ENCODE measurements at regions not wholly inside any gene's neighbourhood (a gene's known extent, or its start where the extent isn't known, plus 50 kb on each side); places are given as distances from the start of the nearest gene placed in this dataset.

DNA sequence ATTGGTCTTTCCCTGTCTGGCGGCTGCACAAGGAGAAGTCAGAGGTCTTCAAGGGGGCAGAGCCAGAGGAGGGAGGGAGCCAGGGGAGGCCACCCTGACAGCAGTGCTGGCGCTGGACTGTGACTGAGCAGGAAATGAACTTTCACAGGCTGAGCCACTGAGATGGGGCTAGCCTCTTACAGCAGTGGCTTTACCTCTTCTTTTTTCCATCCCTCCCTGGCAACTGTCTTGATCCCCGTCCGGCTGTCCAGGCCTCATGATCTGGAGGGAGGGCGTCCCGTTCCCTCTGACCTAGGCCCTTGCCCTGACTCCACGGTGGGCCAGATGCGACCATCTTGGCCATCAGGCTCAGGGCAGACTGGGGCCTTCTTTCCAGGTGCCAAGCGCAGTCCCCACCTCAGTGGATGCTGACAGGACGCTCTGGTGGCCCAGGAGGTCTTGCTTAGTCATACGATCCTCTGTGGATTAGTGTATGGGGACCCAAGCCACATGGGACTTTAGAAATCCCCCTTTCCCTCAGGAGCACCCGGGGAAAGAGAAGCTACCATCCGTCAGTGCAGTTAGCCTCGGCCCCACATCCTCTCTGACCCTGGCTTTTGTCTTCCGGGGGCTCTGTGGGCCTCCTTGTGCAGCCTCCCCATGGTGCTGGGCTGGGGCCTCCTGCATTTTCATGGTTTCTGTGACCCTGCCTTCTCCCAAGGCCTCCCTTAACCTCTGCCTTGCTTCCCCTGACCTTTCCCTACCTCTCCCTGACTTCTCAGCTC is 57.4 kb upstream of the CCDC167 start:
- no peak for DNase-seq (ENCODE audit: low read depth)
- H3K4me3 ChIP-seq (ENCODE audit: low read depth, low read length): no peak overlapping the region
- TF ChIP-seq, protein P1, sequence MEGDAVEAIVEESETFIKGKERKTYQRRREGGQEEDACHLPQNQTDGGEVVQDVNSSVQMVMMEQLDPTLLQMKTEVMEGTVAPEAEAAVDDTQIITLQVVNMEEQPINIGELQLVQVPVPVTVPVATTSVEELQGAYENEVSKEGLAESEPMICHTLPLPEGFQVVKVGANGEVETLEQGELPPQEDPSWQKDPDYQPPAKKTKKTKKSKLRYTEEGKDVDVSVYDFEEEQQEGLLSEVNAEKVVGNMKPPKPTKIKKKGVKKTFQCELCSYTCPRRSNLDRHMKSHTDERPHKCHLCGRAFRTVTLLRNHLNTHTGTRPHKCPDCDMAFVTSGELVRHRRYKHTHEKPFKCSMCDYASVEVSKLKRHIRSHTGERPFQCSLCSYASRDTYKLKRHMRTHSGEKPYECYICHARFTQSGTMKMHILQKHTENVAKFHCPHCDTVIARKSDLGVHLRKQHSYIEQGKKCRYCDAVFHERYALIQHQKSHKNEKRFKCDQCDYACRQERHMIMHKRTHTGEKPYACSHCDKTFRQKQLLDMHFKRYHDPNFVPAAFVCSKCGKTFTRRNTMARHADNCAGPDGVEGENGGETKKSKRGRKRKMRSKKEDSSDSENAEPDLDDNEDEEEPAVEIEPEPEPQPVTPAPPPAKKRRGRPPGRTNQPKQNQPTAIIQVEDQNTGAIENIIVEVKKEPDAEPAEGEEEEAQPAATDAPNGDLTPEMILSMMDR (IDR thresholded peaks at IDR 0.05; ENCODE audit: insufficient read depth, low read depth, low read length): no peak

- DNase-seq (ENCODE audit: low read depth): no peak
- no peak overlapping the region for H3K4me3 ChIP-seq (ENCODE audit: low read depth, low read length)
- TF ChIP-seq, protein P1 (IDR thresholded peaks at IDR 0.05; ENCODE audit: insufficient read depth, low read depth, low read length): no peak
Observed at GRCh38 chr6:37555040-37555781, 55.5 kb upstream of the CCDC167 start.

DNA sequence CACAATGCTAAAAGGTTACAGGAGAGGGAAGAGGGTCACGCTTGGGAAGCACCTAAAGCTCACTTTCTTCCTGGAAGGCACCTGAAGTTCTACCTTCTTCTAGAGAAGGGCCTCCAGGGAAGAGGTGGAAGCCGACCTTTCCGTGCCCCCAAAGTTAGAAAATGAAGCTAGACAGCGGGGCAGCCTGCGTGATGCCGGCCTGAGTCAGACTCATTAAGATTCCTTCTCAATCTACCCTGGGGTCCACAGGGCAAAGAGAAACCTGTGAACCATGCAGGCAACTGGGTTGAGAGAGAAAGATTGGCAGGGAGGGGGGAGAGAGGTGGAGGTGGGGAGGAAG is 54.8 kb upstream of the CCDC167 start:
- H3K4me3 ChIP-seq (ENCODE audit: low read depth, low read length): no peak overlapping the region
- TF ChIP-seq, protein P1 (IDR thresholded peaks at IDR 0.05; ENCODE audit: insufficient read depth, low read depth, low read length): no peak
- no peak for DNase-seq (ENCODE audit: low read depth)

DNA sequence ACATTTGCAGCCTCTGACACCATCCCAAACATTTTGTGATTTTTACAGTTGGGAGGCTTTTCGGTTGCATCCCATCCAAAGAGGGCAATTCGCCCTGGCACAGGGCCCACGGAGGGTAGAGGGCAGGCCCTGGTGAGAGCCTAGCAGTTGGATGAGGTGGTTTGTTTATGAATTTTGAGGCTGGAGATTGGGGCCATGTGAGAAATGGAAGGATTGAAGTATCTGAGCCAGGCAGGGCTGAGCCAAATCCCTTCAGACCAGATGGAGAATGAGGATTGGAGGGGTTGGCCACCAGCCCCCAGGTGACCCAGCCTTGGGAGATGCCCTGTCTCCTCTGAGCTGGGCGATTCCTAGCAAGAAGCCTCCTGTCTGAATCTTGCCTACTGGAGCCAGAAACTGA is 52.6 kb upstream of the CCDC167 start:
- TF ChIP-seq, protein P1 (IDR thresholded peaks at IDR 0.05; ENCODE audit: insufficient read depth, low read depth, low read length): no peak
- H3K4me3 ChIP-seq (ENCODE audit: low read depth, low read length): no peak overlapping the region
- no peak for DNase-seq (ENCODE audit: low read depth)

GRCh38 chr6:37551867-37552266 is 52.2 kb upstream of the CCDC167 start:
- H3K4me3 ChIP-seq (ENCODE audit: low read depth, low read length): no peak overlapping the region
- no peak for DNase-seq (ENCODE audit: low read depth)
- TF ChIP-seq, protein P1 (IDR thresholded peaks at IDR 0.05; ENCODE audit: insufficient read depth, low read depth, low read length): no peak

- H3K4me3 ChIP-seq (ENCODE audit: low read depth, low read length): no peak overlapping the region
- no peak for DNase-seq (ENCODE audit: low read depth)
- TF ChIP-seq, protein P1 (IDR thresholded peaks at IDR 0.05; ENCODE audit: insufficient read depth, low read depth, low read length): no peak
Observed at GRCh38 chr6:37551446-37551845, 51.8 kb upstream of the CCDC167 start.
